Forelimb muscle (tissue), 1 donor: ENCODE measurements at regions not wholly inside any gene's neighbourhood (a gene's known extent, or its start where the extent isn't known, plus 50 kb on each side); places are given as distances from the start of the nearest gene placed in this dataset.
"Not testable (repeated sequence)": the region's sequence is repeated elsewhere in the genome, so short reads cannot be mapped to it uniquely, and the experiment has no call there.

Experiments
- DNase-seq: peaks from one replicate; pipeline ENCODE4 v3.0.0-alpha.2; 2013; ENCODE audit warnings: low read depth

- DNase-seq: no peak
Measured at GRCh38 chr5:83810511-83810910, 89.9 kb upstream of the HAPLN1 start.

- no peak for DNase-seq
Measured at GRCh38 chr5:83802686-83803085, 82.0 kb upstream of the HAPLN1 start.

DNA sequence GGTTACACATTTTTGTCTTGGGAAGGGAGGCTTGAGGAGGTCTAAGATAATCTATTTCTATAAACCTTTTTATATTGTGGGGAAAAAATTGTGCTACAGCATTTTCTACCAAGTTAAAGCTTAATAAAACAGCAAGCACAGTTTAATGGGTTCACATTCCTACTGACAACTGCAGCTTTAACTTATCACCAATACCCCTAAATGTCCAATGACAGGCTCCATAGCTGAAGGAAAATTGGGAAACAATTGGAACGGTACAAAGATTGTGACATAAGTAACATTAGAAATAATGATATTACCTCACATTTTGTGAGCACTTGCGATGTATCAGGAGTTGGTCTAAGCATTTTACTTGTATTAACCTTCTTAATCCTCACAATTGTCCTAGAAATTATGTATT is 79.5 kb upstream of the HAPLN1 start:
- DNase-seq: no peak

DNA sequence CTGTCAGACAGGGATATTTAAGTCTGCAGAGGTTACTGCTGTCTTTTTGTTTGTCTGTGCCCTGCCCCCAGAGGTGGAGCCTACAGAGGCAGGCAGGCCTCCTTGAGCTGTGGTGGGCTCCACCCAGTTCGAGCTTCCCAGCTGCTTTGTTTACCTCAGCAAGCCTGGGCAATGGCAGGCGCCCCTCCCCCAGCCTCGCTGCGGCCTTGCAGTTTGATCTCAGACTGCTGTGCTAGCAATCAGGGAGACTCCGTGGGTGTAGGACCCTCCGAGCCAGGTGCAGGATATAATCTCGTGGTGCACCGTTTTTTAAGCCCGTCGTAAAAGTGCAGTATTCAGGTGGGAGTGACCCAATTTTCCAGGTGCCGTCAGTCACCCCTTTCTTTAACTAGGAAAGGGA is 78.4 kb upstream of the HAPLN1 start:
- not testable (repeated sequence) for DNase-seq

DNA sequence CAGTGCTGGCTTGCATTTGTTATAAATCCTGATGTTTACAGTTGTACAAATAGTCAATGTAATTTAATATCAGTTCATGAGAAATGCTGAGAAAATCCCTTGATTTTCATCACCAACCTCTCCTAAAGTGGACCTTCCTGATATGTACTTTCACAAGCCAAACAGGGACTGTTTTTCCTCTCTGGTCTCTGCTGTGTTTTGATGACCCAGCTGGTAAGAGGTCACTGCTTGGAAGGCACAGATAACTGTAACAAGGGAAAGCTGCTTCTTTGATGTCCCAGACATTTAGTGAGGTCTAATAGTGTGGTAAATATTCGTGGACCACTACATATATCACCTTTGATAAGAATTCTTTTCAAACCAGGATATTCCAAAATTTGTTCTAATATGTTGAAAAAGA is 68.7 kb upstream of the HAPLN1 start:
- no peak for DNase-seq

DNA sequence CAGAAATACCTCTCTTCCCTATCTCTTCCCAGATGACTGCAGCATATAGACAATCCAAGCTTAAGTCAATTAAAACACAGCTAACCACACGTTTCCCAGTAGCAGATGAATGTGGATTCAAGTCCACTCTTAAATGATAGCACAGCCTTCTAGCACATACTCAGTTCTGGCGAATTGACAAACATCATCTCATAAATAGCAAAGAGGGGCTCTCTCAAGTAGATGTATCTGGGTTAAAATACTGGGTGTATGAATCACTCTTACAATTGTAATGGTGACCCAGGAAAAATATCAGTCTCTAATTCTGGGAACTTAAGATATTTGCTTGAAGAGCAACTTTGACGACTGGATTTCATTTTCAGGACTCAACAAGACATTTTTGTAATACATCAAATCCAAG is 67.0 kb upstream of the HAPLN1 start:
- DNase-seq: no peak

DNA sequence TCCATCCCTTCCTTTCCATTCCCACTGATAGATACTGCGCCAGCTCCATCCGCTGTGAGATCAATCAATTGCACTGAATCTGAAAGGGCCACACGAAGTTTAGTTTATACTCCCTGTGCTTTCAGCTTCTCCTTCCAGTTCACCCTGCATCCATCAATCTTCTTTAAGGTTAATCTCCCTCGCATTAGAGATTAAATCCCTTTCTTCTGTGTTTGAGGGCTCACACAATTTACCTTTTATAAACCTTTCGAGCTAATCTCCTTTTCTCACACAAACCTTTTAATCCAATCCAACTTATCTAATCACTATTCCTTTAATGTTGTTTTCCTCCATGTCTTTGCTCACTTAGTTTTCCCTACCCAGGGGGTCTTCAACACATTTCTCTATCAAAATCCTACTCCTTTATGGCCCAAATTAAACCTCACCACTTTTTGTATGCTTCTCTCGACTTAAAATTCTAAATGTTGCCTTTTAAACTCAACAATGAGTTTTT is 64.6 kb upstream of the HAPLN1 start:
- DNase-seq: no peak

DNA sequence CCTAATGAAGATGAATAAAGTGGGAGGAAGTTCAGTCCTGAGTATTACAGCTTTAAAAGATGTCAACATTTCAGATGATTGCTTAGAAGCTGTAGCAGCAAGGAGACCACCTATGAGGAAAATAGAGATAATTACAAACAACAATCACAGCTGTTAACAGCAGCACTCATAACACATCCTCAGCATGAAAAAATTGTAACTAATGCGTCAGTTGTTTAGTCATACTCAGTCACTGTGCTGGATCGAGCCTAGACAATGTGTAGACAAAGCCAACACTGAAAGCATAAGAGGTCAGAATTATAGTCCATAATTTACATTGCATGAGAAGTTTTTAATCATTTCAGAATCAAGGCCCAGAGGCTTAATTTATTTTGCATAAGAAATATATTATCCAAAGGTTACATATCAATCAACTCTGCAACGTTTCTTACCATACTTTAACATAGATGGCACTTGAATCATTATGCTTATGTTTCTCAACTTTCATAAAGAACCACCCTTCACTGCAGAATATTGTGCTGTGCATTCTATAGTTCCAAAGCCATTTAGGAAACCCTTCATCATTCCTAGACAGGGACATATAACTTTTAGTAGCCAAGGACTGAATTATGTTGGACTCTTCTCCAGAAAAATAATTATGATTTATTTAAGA is 60.2 kb upstream of the HAPLN1 start:
- DNase-seq: no peak

- no peak for DNase-seq
Measured at GRCh38 chr5:83777856-83778255, 57.2 kb upstream of the HAPLN1 start.

DNA sequence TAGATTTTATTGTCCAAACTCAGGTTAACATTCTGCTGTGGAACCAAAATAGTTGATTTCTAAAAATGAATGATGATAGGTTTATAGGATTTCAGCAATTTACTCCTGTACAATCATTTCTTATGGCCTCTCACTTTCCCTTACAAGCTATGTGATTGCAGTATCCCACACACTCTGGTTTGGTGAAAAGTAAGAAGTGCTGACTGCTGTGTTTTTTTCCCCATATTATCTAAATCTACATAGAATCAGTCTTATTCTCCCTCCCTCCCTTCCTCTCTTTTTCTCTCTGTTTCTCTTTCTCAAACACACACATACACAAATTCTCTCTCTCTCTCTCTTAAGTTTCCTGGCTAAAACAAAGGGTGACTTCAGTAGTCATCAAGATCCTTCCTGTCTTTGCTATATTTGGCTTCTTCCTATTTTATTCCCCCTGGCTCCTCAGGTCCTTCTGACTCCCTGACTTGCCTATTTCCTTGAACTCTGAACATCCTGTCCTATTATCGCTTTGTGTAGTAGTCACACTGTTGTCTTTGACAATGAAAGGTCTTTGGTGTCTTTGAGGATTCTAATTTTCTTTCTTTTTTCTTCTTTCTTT is 55.9 kb upstream of the HAPLN1 start:
- no peak for DNase-seq
